Astrocyte (in vitro differentiated cells and primary cell): ENCODE measurements at regions not wholly inside any gene's neighbourhood (a gene's known extent, or its start where the extent isn't known, plus 50 kb on each side); places are given as distances from the start of the nearest gene placed in this dataset.

Source experiments
- EZH2 ChIP-seq: IDR thresholded peaks from 2 replicates; pipeline ENCODE4 v1.6.1; 2012; ENCODE audit warnings: mild to moderate bottlenecking, low read length, inconsistent platforms; ENCODE audit not compliant: insufficient read depth
- TF ChIP-seq, protein P1 (sequence below): IDR thresholded peaks from 2 replicates; pipeline ENCODE4 v1.5.1; 2011; ENCODE audit warnings: low read depth, mild to moderate bottlenecking, inconsistent platforms, low read length, moderate library complexity; ENCODE audit not compliant: insufficient read depth

DNA sequence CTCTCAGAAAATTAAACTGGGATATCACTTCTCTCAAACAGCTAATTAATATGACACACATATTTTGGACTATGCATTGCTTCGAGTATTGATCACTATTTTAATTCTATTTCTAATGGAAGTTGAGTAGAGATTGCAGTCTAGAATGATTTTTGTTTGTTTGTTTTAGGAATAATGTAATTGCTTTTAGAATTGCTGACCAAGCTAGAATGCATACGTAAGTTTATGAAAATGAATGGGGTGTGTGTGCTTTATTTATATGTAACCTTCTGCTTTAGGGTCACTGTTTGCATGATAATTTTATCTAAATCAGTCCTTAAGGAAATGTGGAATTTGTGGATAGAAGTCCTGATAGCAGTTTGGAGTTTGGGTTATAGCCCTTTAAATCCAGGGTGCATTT lies 371.4 kb downstream of the NR2F2 start:
- TF ChIP-seq, protein P1, sequence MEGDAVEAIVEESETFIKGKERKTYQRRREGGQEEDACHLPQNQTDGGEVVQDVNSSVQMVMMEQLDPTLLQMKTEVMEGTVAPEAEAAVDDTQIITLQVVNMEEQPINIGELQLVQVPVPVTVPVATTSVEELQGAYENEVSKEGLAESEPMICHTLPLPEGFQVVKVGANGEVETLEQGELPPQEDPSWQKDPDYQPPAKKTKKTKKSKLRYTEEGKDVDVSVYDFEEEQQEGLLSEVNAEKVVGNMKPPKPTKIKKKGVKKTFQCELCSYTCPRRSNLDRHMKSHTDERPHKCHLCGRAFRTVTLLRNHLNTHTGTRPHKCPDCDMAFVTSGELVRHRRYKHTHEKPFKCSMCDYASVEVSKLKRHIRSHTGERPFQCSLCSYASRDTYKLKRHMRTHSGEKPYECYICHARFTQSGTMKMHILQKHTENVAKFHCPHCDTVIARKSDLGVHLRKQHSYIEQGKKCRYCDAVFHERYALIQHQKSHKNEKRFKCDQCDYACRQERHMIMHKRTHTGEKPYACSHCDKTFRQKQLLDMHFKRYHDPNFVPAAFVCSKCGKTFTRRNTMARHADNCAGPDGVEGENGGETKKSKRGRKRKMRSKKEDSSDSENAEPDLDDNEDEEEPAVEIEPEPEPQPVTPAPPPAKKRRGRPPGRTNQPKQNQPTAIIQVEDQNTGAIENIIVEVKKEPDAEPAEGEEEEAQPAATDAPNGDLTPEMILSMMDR = no peak
- TF ChIP-seq EZH2 = no peak
